HCT116 (cell line): ENCODE measurements at regions not wholly inside any gene's neighbourhood (a gene's known extent, or its start where the extent isn't known, plus 50 kb on each side); places are given as distances from the start of the nearest gene placed in this dataset.

Source experiments
- ATAC-seq: fragments of 200-7000 bp; cut with Tn5 transposase; 2 replicates; pipeline ENCODE4 v1.9.1; 2020; ENCODE audit warnings: mild to moderate bottlenecking, moderate library complexity
- BruUV-seq: library from RNA; stranded (reverse); fragments of 400-500 nt; replicated peaks from 2 replicates; lab custom pipeline; 2021; lab: Mats Ljungman, UMichigan
- CTCF ChIA-PET: fragments of 300-600 bp; sonication (Branson Sonifier 250); formaldehyde crosslinking; loops from one replicate; lab custom pipeline; 2021; ENCODE audit warnings: antibody characterized with exemption; lab: Charles Lee
- POLR2A ChIA-PET: fragments of 300-600, 350-600 bp; sonication (Branson Sonifier 250); formaldehyde crosslinking; loops from one replicate; lab custom pipeline; 2021; ENCODE audit warnings: antibody characterized with exemption; lab: Charles Lee
- RAD21 ChIA-PET, 2 experiments: fragments of 300-600 bp; sonication (Branson Sonifier 250); formaldehyde crosslinking; loops; one replicate each; lab custom pipeline; 2023; ENCODE audit warnings: low total read pairs in 2 of 2; ENCODE audit not compliant: uncharacterized antibody in 2 of 2, unreplicated experiment in 2 of 2, low non-redundant PET in 1 of 2; lab: Charles Lee
- DNase-seq: peaks from one replicate; pipeline ENCODE4 v3.0.0-alpha.2; 2010; ENCODE audit warnings: low read depth, low spot score
- H2AFZ ChIP-seq: fragments of 200-600 bp; shearing (Covaris generic), sonication (generic); 2 replicates; pipeline ENCODE4 v1.6.1; 2017; ENCODE audit warnings: low read depth, mixed run types, mixed read lengths, antibody characterized with exemption, low read length; ENCODE audit not compliant: poor library complexity, severe bottlenecking
- H3K27ac ChIP-seq: 2 replicates; pipeline ENCODE4 v1.5.1; 2012; ENCODE audit warnings: low read depth, low read length
- H3K27me3 ChIP-seq: fragments of 200-600 bp; sonication (generic); 2 replicates; pipeline ENCODE4 v1.6.1; 2016; ENCODE audit warnings: mixed run types, low read length, mixed read lengths; ENCODE audit not compliant: insufficient read depth
- H3K36me3 ChIP-seq, 2 experiments: fragments of 200-500 bp in 1 of 2; fragments of 200-600 bp in 1 of 2; sonication (Bioruptor generic) in 1 of 2; sonication (generic) in 1 of 2; 2 replicates each; pipeline versions ENCODE4 v1.5.1 to v1.6.1; 2014 to 2016; ENCODE audit warnings: low read length in 2 of 2, inconsistent platforms in 1 of 2, mixed read lengths in 1 of 2, mixed run types in 1 of 2; ENCODE audit not compliant: insufficient read depth in 2 of 2, control insufficient read depth in 1 of 2
- H3K4me1 ChIP-seq, 2 experiments: fragments of 200-600 bp in 1 of 2; sonication (generic) in 1 of 2; 2 replicates each; pipeline versions ENCODE4 v1.5.1 to v1.6.1; 2012 to 2017; ENCODE audit warnings: low read length in 2 of 2, inconsistent platforms in 1 of 2, mild to moderate bottlenecking in 1 of 2, mixed read lengths in 1 of 2, mixed run types in 1 of 2, moderate library complexity in 1 of 2; ENCODE audit not compliant: insufficient read depth in 2 of 2, control insufficient read depth in 1 of 2
- H3K4me2 ChIP-seq: fragments of 200-600 bp; sonication (generic); 2 replicates; pipeline ENCODE4 v1.6.1; 2017; ENCODE audit warnings: mixed run types, low read length, mixed read lengths
- H3K4me3 ChIP-seq, 2 experiments: fragments of 200-600 bp in 1 of 2; sonication (generic) in 1 of 2; replicated peaks in 1 of 2; 2 replicates each; pipeline ENCODE4 v1.5.1; 2011 to 2016; ENCODE audit warnings: low read length in 2 of 2, control low read depth in 1 of 2, low read depth in 1 of 2, mild to moderate bottlenecking in 1 of 2, mixed read lengths in 1 of 2, mixed run types in 1 of 2
- H3K79me2 ChIP-seq: fragments of 200-600 bp; sonication (generic); 2 replicates; pipeline ENCODE4 v1.6.1; 2017; ENCODE audit warnings: mild to moderate bottlenecking, mixed run types, low read length, moderate library complexity, mixed read lengths; ENCODE audit not compliant: insufficient read depth
- H3K9ac ChIP-seq: fragments of 200-600 bp; sonication (generic); 2 replicates; pipeline ENCODE4 v1.6.1; 2016; ENCODE audit warnings: low read length, mixed read lengths
- H3K9me2 ChIP-seq: fragments of 200-600 bp; sonication (generic), shearing (Covaris generic); 2 replicates; pipeline ENCODE4 v1.6.1; 2017; ENCODE audit warnings: mixed run types, mild to moderate bottlenecking, moderate library complexity; ENCODE audit not compliant: insufficient read depth
- H3K9me3 ChIP-seq, 2 experiments: fragments of 200-500 bp in 1 of 2; fragments of 200-600 bp in 1 of 2; sonication (Bioruptor generic) in 1 of 2; sonication (generic) in 1 of 2; 2 replicates each; pipeline ENCODE4 v1.6.1; 2014 to 2017; ENCODE audit warnings: low read length in 2 of 2, mixed read lengths in 2 of 2, inconsistent platforms in 1 of 2, low read depth in 1 of 2, mild to moderate bottlenecking in 1 of 2, mixed run types in 1 of 2, moderate library complexity in 1 of 2; ENCODE audit not compliant: control insufficient read depth in 1 of 2, insufficient read depth in 1 of 2
- H4K20me1 ChIP-seq: fragments of 200-600 bp; sonication (generic), shearing (Covaris generic); 2 replicates; pipeline ENCODE4 v1.6.1; 2017; ENCODE audit warnings: mixed run types, mild to moderate bottlenecking, moderate library complexity; ENCODE audit not compliant: insufficient read depth
- CBX3 ChIP-seq: IDR thresholded peaks from 2 replicates; pipeline ENCODE4 v1.6.1; 2012; ENCODE audit warnings: low read depth
- CEBPB ChIP-seq: IDR thresholded peaks from 2 replicates; pipeline ENCODE4 v1.6.1; 2012; ENCODE audit warnings: low read depth
- EGR1 ChIP-seq: IDR thresholded peaks from 2 replicates; pipeline ENCODE4 v1.6.1; 2012; ENCODE audit warnings: low read depth
- ELF1 ChIP-seq: IDR thresholded peaks from 2 replicates; pipeline ENCODE4 v1.6.1; 2012; ENCODE audit warnings: low read depth, borderline replicate concordance
- EZH2phosphoT487 ChIP-seq: fragments of 200-600 bp; IDR thresholded peaks from 2 replicates; pipeline ENCODE4 v1.6.1; 2018; ENCODE audit warnings: antibody characterized with exemption, borderline replicate concordance
- JUND ChIP-seq: IDR thresholded peaks from 2 replicates; pipeline ENCODE4 v1.6.1; 2012
- POLR2A ChIP-seq: IDR thresholded peaks from 2 replicates; pipeline ENCODE4 v1.7.0; 2011; ENCODE audit warnings: borderline replicate concordance; ENCODE audit not compliant: insufficient read depth, insufficient read length; ENCODE audit errors: extremely low read depth
- POLR2AphosphoS5 ChIP-seq: IDR thresholded peaks from 2 replicates; pipeline ENCODE4 v1.6.1; 2011; ENCODE audit warnings: mild to moderate bottlenecking, low read depth, low read length, moderate library complexity
- REST ChIP-seq: IDR thresholded peaks from 2 replicates; pipeline ENCODE4 v1.6.1; 2012; ENCODE audit warnings: low read depth
- SIN3A ChIP-seq: IDR thresholded peaks from 2 replicates; pipeline ENCODE4 v1.6.1; 2012; ENCODE audit warnings: low read depth
- SP1 ChIP-seq: IDR thresholded peaks from 2 replicates; pipeline ENCODE4 v1.6.1; 2012; ENCODE audit warnings: low read depth
- SRF ChIP-seq: IDR thresholded peaks from 2 replicates; pipeline ENCODE4 v1.6.1; 2012; ENCODE audit warnings: low read depth
- ZBTB33 ChIP-seq: IDR thresholded peaks from 2 replicates; pipeline ENCODE4 v1.6.1; 2011; ENCODE audit warnings: mild to moderate bottlenecking, low read length, moderate library complexity; ENCODE audit not compliant: insufficient replicate concordance; ENCODE audit errors: extremely low read depth
- intact Hi-C: fragments of 100-400 bp; cut with micrococcal nuclease; formaldehyde crosslinking; loops from 2 replicates; pipeline ENCODE4 v1.10.0; 2022
- TF ChIP-seq, protein P1 (sequence below), 3 experiments: fragments of 200-600 bp in 1 of 3; sonication (generic) in 1 of 3; IDR thresholded peaks in 2 of 3; conservative IDR thresholded peaks in 1 of 3; 2 replicates each; pipeline ENCODE4 v1.5.1; 2012 to 2017; ENCODE audit warnings: low read depth in 2 of 3, low read length in 2 of 3, antibody characterized with exemption in 1 of 3, borderline replicate concordance in 1 of 3, control low read depth in 1 of 3, mild to moderate bottlenecking in 1 of 3, mixed read lengths in 1 of 3, mixed run types in 1 of 3, moderate library complexity in 1 of 3; ENCODE audit not compliant: insufficient read depth in 1 of 3

DNA sequence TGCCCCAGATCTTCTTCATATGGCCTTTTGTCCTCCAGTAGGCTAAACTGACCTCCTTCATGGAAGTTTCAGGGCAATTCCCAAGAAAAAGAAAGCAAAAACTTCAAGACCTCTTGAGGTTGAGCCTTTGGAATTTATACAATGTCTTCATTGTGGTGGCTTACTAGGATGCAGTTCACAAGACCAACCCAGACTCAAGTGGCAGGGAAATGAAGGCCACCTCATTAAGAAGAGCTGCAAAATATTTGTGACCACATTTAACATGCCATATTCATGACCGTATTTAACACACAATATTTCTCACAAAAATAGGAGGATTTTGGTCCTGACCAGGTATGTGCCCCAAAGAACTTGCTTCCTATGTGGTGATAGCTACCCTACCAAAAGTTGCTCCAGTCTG is 605.5 kb upstream of the PITX2 start:
- no peaks in the 10 kb centered on the region for H3K79me2 ChIP-seq
- no TSS peak for BruUV-seq
- no peak overlapping the region for H3K4me3 ChIP-seq
- ATAC-seq: no peak
- H3K27ac ChIP-seq: no peak overlapping the region
- H3K4me1 ChIP-seq: peaks cover 0 to 4% of the 10 kb centered on the region in 2 experiments; a peak in 1 of 4 replicates
- ChIA-PET CTCF (no interaction called here), POLR2A (no interaction called here), RAD21 (no interaction called here)
- H3K9me3 ChIP-seq: no peaks in the 10 kb centered on the region
- no peaks in the 10 kb centered on the region for H3K27me3 ChIP-seq
- intact Hi-C loops: no loop called here
- H3K36me3 ChIP-seq: no peaks in the 10 kb centered on the region
- H4K20me1 ChIP-seq: no peaks in the 10 kb centered on the region
- TF ChIP-seq POLR2AphosphoS5 (no peak), SIN3A (no peak), JUND (no peak), SRF (no peak), ELF1 (no peak), CEBPB (no peak), CBX3 (no peak), EGR1 (no peak), ZBTB33 (no peak), POLR2A (no peak), EZH2phosphoT487 (no peak), SP1 (no peak), REST (no peak)
- TF ChIP-seq, protein P1, sequence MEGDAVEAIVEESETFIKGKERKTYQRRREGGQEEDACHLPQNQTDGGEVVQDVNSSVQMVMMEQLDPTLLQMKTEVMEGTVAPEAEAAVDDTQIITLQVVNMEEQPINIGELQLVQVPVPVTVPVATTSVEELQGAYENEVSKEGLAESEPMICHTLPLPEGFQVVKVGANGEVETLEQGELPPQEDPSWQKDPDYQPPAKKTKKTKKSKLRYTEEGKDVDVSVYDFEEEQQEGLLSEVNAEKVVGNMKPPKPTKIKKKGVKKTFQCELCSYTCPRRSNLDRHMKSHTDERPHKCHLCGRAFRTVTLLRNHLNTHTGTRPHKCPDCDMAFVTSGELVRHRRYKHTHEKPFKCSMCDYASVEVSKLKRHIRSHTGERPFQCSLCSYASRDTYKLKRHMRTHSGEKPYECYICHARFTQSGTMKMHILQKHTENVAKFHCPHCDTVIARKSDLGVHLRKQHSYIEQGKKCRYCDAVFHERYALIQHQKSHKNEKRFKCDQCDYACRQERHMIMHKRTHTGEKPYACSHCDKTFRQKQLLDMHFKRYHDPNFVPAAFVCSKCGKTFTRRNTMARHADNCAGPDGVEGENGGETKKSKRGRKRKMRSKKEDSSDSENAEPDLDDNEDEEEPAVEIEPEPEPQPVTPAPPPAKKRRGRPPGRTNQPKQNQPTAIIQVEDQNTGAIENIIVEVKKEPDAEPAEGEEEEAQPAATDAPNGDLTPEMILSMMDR (IDR thresholded peaks at IDR 0.05 in 2 of 3, conservative IDR thresholded peaks at IDR 0.05 in 1 of 3; ENCODE audit: borderline replicate concordance in 1 of 3, insufficient read depth in 1 of 3, low read depth in 2 of 3, low read length in 2 of 3): no peak
- H3K9ac ChIP-seq: no peak overlapping the region
- H2AFZ ChIP-seq: no peak overlapping the region
- no peaks in the 10 kb centered on the region for H3K9me2 ChIP-seq
- DNase-seq: no peak
- H3K4me2 ChIP-seq: no peak overlapping the region
